GM12878 (cell line): ENCODE measurements at regions not wholly inside any gene's neighbourhood (a gene's known extent, or its start where the extent isn't known, plus 50 kb on each side); places are given as distances from the start of the nearest gene placed in this dataset.

ENCODE experiments used
- ATAC-seq: fragments of 200-7000 bp; cut with Tn5 transposase; 3 replicates; pipeline ENCODE4 v1.9.1; 2020; ENCODE audit warnings: mild to moderate bottlenecking, moderate library complexity
- BruUV-seq: library from RNA; stranded (reverse); fragments of 400-500 nt; replicated peaks from 2 replicates; lab custom pipeline; 2021; lab: Mats Ljungman, UMichigan
- CTCF ChIA-PET: fragments of 300-600 bp; sonication (Branson Sonifier 250); formaldehyde crosslinking; extraction: SDS; loops from one replicate; lab custom pipeline; 2021; ENCODE audit warnings: inconsistent platforms; lab: Yijun Ruan, JAX
- POLR2A ChIA-PET: fragments of 350-600 bp; formaldehyde crosslinking; extraction: SDS; loops from one replicate; lab custom pipeline; 2021; ENCODE audit warnings: inconsistent platforms; lab: Charles Lee
- RAD21 ChIA-PET: fragments of 300-600 bp; sonication (Branson Sonifier 250); formaldehyde crosslinking; loops from one replicate; lab custom pipeline; 2023; ENCODE audit warnings: antibody characterized with exemption; ENCODE audit not compliant: unreplicated experiment; lab: Charles Lee
- SMC1A ChIA-PET: fragments of 300-600 bp; sonication (Branson Sonifier 250); formaldehyde crosslinking; loops from one replicate; lab custom pipeline; 2023; ENCODE audit not compliant: unreplicated experiment, uncharacterized antibody; lab: Charles Lee
- DNase-seq: peaks from one replicate; pipeline ENCODE4 v3.0.0-alpha.2; 2011; ENCODE audit warnings: low read depth, low spot score
- FAIRE-seq: peaks from 3 replicates; lab custom pipeline; 2011; peaks lifted over from hg19 to GRCh38; lab: Jason Lieb, UNC
- H2AFZ ChIP-seq: 2 replicates; pipeline ENCODE4 v1.6.0; 2011; ENCODE audit warnings: low read depth, low read length, control low read depth; ENCODE audit not compliant: control insufficient read depth
- H3K27ac ChIP-seq: 2 replicates; pipeline ENCODE4 v1.5.1; 2011; ENCODE audit warnings: control low read depth; ENCODE audit not compliant: control insufficient read depth, insufficient read depth
- H3K27me3 ChIP-seq, 2 experiments: replicated peaks in 1 of 2; 2 replicates each; pipeline versions ENCODE4 v1.6.0 to v1.6.1; 2011; ENCODE audit warnings: low read length in 1 of 2; ENCODE audit not compliant: control insufficient read depth in 2 of 2, insufficient read depth in 2 of 2
- H3K36me3 ChIP-seq, 2 experiments: 2 replicates each; pipeline ENCODE4 v1.5.1; 2011; ENCODE audit warnings: low read length in 1 of 2; ENCODE audit not compliant: control insufficient read depth in 2 of 2, insufficient read depth in 2 of 2
- H3K4me1 ChIP-seq: 2 replicates; pipeline ENCODE4 v1.6.1; 2011; ENCODE audit warnings: mild to moderate bottlenecking, low read length, moderate library complexity, mixed read lengths; ENCODE audit not compliant: control insufficient read depth, insufficient read depth
- H3K4me2 ChIP-seq: 2 replicates; pipeline ENCODE4 v1.6.0; 2011; ENCODE audit warnings: control low read depth; ENCODE audit not compliant: control insufficient read depth, insufficient read depth
- H3K4me3 ChIP-seq: fragments of 200-600 bp; sonication (generic); 2 replicates; pipeline ENCODE4 v1.5.1; 2016
- H3K79me2 ChIP-seq: 2 replicates; pipeline ENCODE4 v1.6.0; 2011; ENCODE audit warnings: low read length; ENCODE audit not compliant: control insufficient read depth, insufficient read depth
- H3K9ac ChIP-seq: 2 replicates; pipeline ENCODE4 v1.8.0; 2011; ENCODE audit warnings: low read length, control low read depth, mixed read lengths; ENCODE audit not compliant: control insufficient read depth, insufficient read depth
- H3K9me3 ChIP-seq: replicated peaks from 3 replicates; pipeline ENCODE4 v1.5.1; 2011; ENCODE audit warnings: mild to moderate bottlenecking, low read length; ENCODE audit not compliant: control insufficient read depth, insufficient read depth
- H4K20me1 ChIP-seq: 2 replicates; pipeline ENCODE4 v1.6.0; 2011; ENCODE audit not compliant: control insufficient read depth, insufficient read depth
- BCL11A ChIP-seq: IDR thresholded peaks from 2 replicates; pipeline ENCODE4 v1.6.1; 2011; ENCODE audit warnings: low read depth, low read length
- BHLHE40 ChIP-seq, 2 experiments: fragments of 450-650 bp in 1 of 2; IDR thresholded peaks; 2 replicates each; pipeline ENCODE4 v1.6.1; 2011 to 2017; ENCODE audit warnings: low read depth in 2 of 2, borderline replicate concordance in 1 of 2, improper control_type of control experiment in 1 of 2, low read length in 1 of 2, mild to moderate bottlenecking in 1 of 2
- CHD2 ChIP-seq: IDR thresholded peaks from 2 replicates; pipeline ENCODE4 v1.6.1; 2011; ENCODE audit warnings: low read depth, low read length, improper control_type of control experiment, borderline replicate concordance
- DPF2 ChIP-seq: fragments of 450-650 bp; IDR thresholded peaks from 2 replicates; pipeline ENCODE4 v1.6.1; 2017; ENCODE audit warnings: mild to moderate bottlenecking
- IKZF1 ChIP-seq: fragments of 450-650 bp; conservative IDR thresholded peaks from 2 replicates; pipeline ENCODE4 v1.6.1; 2017; ENCODE audit warnings: antibody characterized with exemption, mild to moderate bottlenecking
- JUNB ChIP-seq: IDR thresholded peaks from 2 replicates; pipeline ENCODE4 v1.6.1; 2016; ENCODE audit warnings: antibody characterized with exemption, mild to moderate bottlenecking
- MYC ChIP-seq: IDR thresholded peaks from 2 replicates; pipeline ENCODE4 v1.6.1; 2011; ENCODE audit warnings: mild to moderate bottlenecking, low read length, moderate library complexity, inconsistent platforms; ENCODE audit not compliant: insufficient read depth, insufficient replicate concordance, insufficient read length, severe bottlenecking
- PAX5 ChIP-seq: IDR thresholded peaks from 2 replicates; pipeline ENCODE4 v1.6.1; 2011; ENCODE audit warnings: low read depth, low read length, borderline replicate concordance
- PAX8 ChIP-seq: fragments of 450-650 bp; IDR thresholded peaks from 2 replicates; pipeline ENCODE4 v1.6.1; 2017; ENCODE audit warnings: mild to moderate bottlenecking, moderate library complexity
- POLR2A ChIP-seq: IDR thresholded peaks from 2 replicates; pipeline ENCODE4 v1.6.1; 2011; ENCODE audit warnings: low read depth, mild to moderate bottlenecking, low read length
- POLR2AphosphoS2 ChIP-seq: IDR thresholded peaks from 2 replicates; pipeline ENCODE4 v1.6.1; 2011; ENCODE audit warnings: low read depth, mild to moderate bottlenecking, low read length, improper control_type of control experiment, moderate library complexity
- SIX5 ChIP-seq: IDR thresholded peaks from 2 replicates; pipeline ENCODE4 v1.6.1; 2011; ENCODE audit warnings: mild to moderate bottlenecking, low read depth, low read length, moderate library complexity; ENCODE audit not compliant: severe bottlenecking
- SMAD5 ChIP-seq: IDR thresholded peaks from 2 replicates; pipeline ENCODE4 v1.6.1; 2016; ENCODE audit warnings: antibody characterized with exemption, low read depth
- WRNIP1 ChIP-seq: IDR thresholded peaks from 2 replicates; pipeline ENCODE4 v1.6.1; 2011; ENCODE audit warnings: low read depth, low read length, improper control_type of control experiment, borderline replicate concordance
- ZNF24 ChIP-seq: fragments of 450-650 bp; IDR thresholded peaks from 2 replicates; pipeline ENCODE4 v1.6.1; 2017; ENCODE audit warnings: antibody characterized with exemption, mild to moderate bottlenecking
- WGBS: methylation state at CpG from one replicate; pipeline ENCODE4 v1.1.6; 2016; ENCODE audit warnings: low lambda C conversion rate; ENCODE audit not compliant: insufficient replicate concordance, insufficient coverage; ENCODE audit errors: missing lambda C conversion rate; 5-methylcytosine and 5-hydroxymethylcytosine counted together
- in situ Hi-C: fragments of 300-500 bp; cut with MboI; formaldehyde crosslinking; loops from 9 replicates; pipeline ENCODE4 v1.14.3; 2018; ENCODE audit warnings: mixed read lengths
- intact Hi-C: fragments of 100-400 bp; cut with micrococcal nuclease; formaldehyde crosslinking; loops from one replicate; pipeline ENCODE4 v1.14.2; 2022; ENCODE audit not compliant: unreplicated experiment
- TF ChIP-seq, protein P1 (sequence below): fragments of 450-650 bp; IDR thresholded peaks from 2 replicates; pipeline ENCODE4 v1.6.1; 2017; ENCODE audit warnings: mild to moderate bottlenecking, moderate library complexity
- TF ChIP-seq, protein P2 (sequence below): IDR thresholded peaks from 2 replicates; pipeline ENCODE4 v1.6.1; 2011; ENCODE audit warnings: borderline replicate concordance, low read depth, mild to moderate bottlenecking, moderate library complexity, mixed read lengths, low read length; ENCODE audit not compliant: insufficient read depth; ENCODE audit errors: extremely low read length

DNA sequence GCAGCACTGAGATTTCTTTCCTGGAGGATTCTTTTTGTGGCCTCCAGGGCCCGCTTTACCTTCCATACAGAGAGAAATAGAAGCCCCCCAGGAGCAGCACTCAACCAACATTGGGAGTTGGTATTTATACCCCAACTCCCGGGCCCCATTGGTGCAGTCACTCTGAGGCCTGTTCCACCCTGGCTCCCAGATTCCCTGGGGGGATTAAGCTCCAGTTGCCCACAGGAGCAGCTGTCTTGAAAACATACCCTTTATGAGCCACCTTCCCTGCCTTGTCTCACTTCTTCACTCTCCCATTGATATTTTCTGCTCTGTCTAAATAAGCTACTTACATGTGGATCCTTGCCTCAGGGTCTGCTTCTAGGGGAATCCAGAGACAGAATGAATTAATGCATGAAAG lies 167.8 kb downstream of the KATNIP start:
- ATAC-seq: no peak
- H3K79me2 ChIP-seq: no peaks in the 10 kb centered on the region
- FAIRE-seq: no peak
- no TSS peak for BruUV-seq
- H3K9ac ChIP-seq: no peak overlapping the region
- H3K36me3 ChIP-seq: no peaks in the 10 kb centered on the region
- DNase-seq: no peak
- RAD21 ChIA-PET: no interaction called here
- H3K9me3 ChIP-seq: no peaks in the 10 kb centered on the region
- SMC1A ChIA-PET: interaction anchor here (1.1 kb wide), 1 partner anchor 19 kb away, joined by 3 read pairs; no protein-coding TSS in a partner anchor
- CTCF ChIA-PET: interaction anchor here (0.6 kb wide), 1 partner anchor 267 kb away, joined by 3 read pairs; no protein-coding TSS in a partner anchor
- POLR2A ChIA-PET: no interaction called here
- H4K20me1 ChIP-seq: no peaks in the 10 kb centered on the region
- H3K4me1 ChIP-seq: no peaks in the 10 kb centered on the region
- in situ Hi-C loops: no loop called here
- H3K27ac ChIP-seq: no peak overlapping the region
- WGBS: 92% methylated on average over 2 of the region's 2 CpGs
- no peak overlapping the region for H3K4me3 ChIP-seq
- no peak overlapping the region for H2AFZ ChIP-seq
- intact Hi-C loops: no loop called here
- no peak for TF ChIP-seq SIX5
- no peak for TF ChIP-seq PAX5
- no peak for TF ChIP-seq BHLHE40 (IDR thresholded peaks at IDR 0.05; ENCODE audit: borderline replicate concordance in 1 of 2, low read depth in 2 of 2, low read length in 1 of 2)
- no peak for TF ChIP-seq IKZF1
- no peak for TF ChIP-seq POLR2A
- TF ChIP-seq, protein P1, sequence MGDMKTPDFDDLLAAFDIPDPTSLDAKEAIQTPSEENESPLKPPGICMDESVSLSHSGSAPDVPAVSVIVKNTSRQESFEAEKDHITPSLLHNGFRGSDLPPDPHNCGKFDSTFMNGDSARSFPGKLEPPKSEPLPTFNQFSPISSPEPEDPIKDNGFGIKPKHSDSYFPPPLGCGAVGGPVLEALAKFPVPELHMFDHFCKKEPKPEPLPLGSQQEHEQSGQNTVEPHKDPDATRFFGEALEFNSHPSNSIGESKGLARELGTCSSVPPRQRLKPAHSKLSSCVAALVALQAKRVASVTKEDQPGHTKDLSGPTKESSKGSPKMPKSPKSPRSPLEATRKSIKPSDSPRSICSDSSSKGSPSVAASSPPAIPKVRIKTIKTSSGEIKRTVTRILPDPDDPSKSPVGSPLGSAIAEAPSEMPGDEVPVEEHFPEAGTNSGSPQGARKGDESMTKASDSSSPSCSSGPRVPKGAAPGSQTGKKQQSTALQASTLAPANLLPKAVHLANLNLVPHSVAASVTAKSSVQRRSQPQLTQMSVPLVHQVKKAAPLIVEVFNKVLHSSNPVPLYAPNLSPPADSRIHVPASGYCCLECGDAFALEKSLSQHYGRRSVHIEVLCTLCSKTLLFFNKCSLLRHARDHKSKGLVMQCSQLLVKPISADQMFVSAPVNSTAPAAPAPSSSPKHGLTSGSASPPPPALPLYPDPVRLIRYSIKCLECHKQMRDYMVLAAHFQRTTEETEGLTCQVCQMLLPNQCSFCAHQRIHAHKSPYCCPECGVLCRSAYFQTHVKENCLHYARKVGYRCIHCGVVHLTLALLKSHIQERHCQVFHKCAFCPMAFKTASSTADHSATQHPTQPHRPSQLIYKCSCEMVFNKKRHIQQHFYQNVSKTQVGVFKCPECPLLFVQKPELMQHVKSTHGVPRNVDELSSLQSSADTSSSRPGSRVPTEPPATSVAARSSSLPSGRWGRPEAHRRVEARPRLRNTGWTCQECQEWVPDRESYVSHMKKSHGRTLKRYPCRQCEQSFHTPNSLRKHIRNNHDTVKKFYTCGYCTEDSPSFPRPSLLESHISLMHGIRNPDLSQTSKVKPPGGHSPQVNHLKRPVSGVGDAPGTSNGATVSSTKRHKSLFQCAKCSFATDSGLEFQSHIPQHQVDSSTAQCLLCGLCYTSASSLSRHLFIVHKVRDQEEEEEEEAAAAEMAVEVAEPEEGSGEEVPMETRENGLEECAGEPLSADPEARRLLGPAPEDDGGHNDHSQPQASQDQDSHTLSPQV: no peak
- TF ChIP-seq, protein P2, sequence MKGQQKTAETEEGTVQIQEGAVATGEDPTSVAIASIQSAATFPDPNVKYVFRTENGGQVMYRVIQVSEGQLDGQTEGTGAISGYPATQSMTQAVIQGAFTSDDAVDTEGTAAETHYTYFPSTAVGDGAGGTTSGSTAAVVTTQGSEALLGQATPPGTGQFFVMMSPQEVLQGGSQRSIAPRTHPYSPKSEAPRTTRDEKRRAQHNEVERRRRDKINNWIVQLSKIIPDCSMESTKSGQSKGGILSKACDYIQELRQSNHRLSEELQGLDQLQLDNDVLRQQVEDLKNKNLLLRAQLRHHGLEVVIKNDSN: no peak
- TF ChIP-seq CHD2: no peak
- TF ChIP-seq PAX8: no peak
- TF ChIP-seq BCL11A: no peak
- no peak for TF ChIP-seq SMAD5
- TF ChIP-seq ZNF24: no peak
- TF ChIP-seq MYC: no peak
- no peak for TF ChIP-seq WRNIP1
- TF ChIP-seq JUNB: no peak
- TF ChIP-seq POLR2AphosphoS2: no peak
- TF ChIP-seq DPF2: no peak
- no peaks in the 10 kb centered on the region for H3K27me3 ChIP-seq
- no peak overlapping the region for H3K4me2 ChIP-seq
